IPS DF 4.7 (cell line): ENCODE measurements at regions not wholly inside any gene's neighbourhood (a gene's known extent, or its start where the extent isn't known, plus 50 kb on each side); places are given as distances from the start of the nearest gene placed in this dataset.
"Not testable (repeated sequence)": the region's sequence is repeated elsewhere in the genome, so short reads cannot be mapped to it uniquely, and the experiment has no call there.

Experiments
- DNase-seq: peaks from one replicate; pipeline ENCODE4 v3.0.0-alpha.2; 2013; ENCODE audit warnings: low spot score; ENCODE audit errors: extremely low read depth

GRCh38 chr5:23721336-23721735, 213.9 kb downstream of the PRDM9 start:
- no peak for DNase-seq

GRCh38 chr5:23727271-23727670, 219.9 kb downstream of the PRDM9 start:
- no peak for DNase-seq

- DNase-seq = no peak
Measured at GRCh38 chr5:23730023-23730422, 222.6 kb downstream of the PRDM9 start.

GRCh38 chr5:23740029-23740428, 232.6 kb downstream of the PRDM9 start:
- DNase-seq = no peak

GRCh38 chr5:23742701-23743100, 235.3 kb downstream of the PRDM9 start:
- no peak for DNase-seq

- no peak for DNase-seq
Measured at GRCh38 chr5:23755906-23756305, 248.5 kb downstream of the PRDM9 start.

GRCh38 chr5:23756779-23757178, 249.4 kb downstream of the PRDM9 start:
- no peak for DNase-seq

GRCh38 chr5:23763170-23763569, 255.8 kb downstream of the PRDM9 start:
- DNase-seq = no peak

GRCh38 chr5:23776684-23777083, 269.3 kb downstream of the PRDM9 start:
- no peak for DNase-seq

GRCh38 chr5:23800307-23800706, 292.9 kb downstream of the PRDM9 start:
- not testable (repeated sequence) for DNase-seq

- DNase-seq = no peak
Measured at GRCh38 chr5:23820765-23821471, 313.5 kb downstream of the PRDM9 start.

- no peak for DNase-seq
Measured at GRCh38 chr5:23823521-23823920, 316.1 kb downstream of the PRDM9 start.

GRCh38 chr5:23825196-23825595, 317.8 kb downstream of the PRDM9 start:
- DNase-seq = no peak

- no peak for DNase-seq
Measured at GRCh38 chr5:23840083-23840482, 332.7 kb downstream of the PRDM9 start.

GRCh38 chr5:23864786-23865185, 357.4 kb downstream of the PRDM9 start:
- no peak for DNase-seq

- DNase-seq = no peak
Measured at GRCh38 chr5:23877847-23878246, 370.4 kb downstream of the PRDM9 start.

- DNase-seq = no peak
Measured at GRCh38 chr5:23884405-23885031, 377.1 kb downstream of the PRDM9 start.

GRCh38 chr5:23893561-23893960, 386.2 kb downstream of the PRDM9 start:
- no peak for DNase-seq

GRCh38 chr5:23895614-23896013, 388.2 kb downstream of the PRDM9 start:
- DNase-seq = no peak

GRCh38 chr5:23930985-23931384, 423.6 kb downstream of the PRDM9 start:
- no peak for DNase-seq

- not testable (repeated sequence) for DNase-seq
Measured at GRCh38 chr5:23951261-23951928, 444.0 kb downstream of the PRDM9 start.

GRCh38 chr5:23963449-23963848, 456.0 kb downstream of the PRDM9 start:
- DNase-seq = no peak

- no peak for DNase-seq
Measured at GRCh38 chr5:23977365-23977764, 470.0 kb downstream of the PRDM9 start.
